GM12878 (cell line): ENCODE measurements at regions not wholly inside any gene's neighbourhood (a gene's known extent, or its start where the extent isn't known, plus 50 kb on each side); places are given as distances from the start of the nearest gene placed in this dataset.

ENCODE experiments used
- ATAC-seq: fragments of 200-7000 bp; cut with Tn5 transposase; 3 replicates; pipeline ENCODE4 v1.9.1; 2020; ENCODE audit warnings: mild to moderate bottlenecking, moderate library complexity
- BruUV-seq: library from RNA; stranded (reverse); fragments of 400-500 nt; replicated peaks from 2 replicates; lab custom pipeline; 2021; lab: Mats Ljungman, UMichigan
- CTCF ChIA-PET: fragments of 300-600 bp; sonication (Branson Sonifier 250); formaldehyde crosslinking; extraction: SDS; loops from one replicate; lab custom pipeline; 2021; ENCODE audit warnings: inconsistent platforms; lab: Yijun Ruan, JAX
- POLR2A ChIA-PET: fragments of 350-600 bp; formaldehyde crosslinking; extraction: SDS; loops from one replicate; lab custom pipeline; 2021; ENCODE audit warnings: inconsistent platforms; lab: Charles Lee
- RAD21 ChIA-PET: fragments of 300-600 bp; sonication (Branson Sonifier 250); formaldehyde crosslinking; loops from one replicate; lab custom pipeline; 2023; ENCODE audit warnings: antibody characterized with exemption; ENCODE audit not compliant: unreplicated experiment; lab: Charles Lee
- SMC1A ChIA-PET: fragments of 300-600 bp; sonication (Branson Sonifier 250); formaldehyde crosslinking; loops from one replicate; lab custom pipeline; 2023; ENCODE audit not compliant: unreplicated experiment, uncharacterized antibody; lab: Charles Lee
- DNase-seq: peaks from one replicate; pipeline ENCODE4 v3.0.0-alpha.2; 2011; ENCODE audit warnings: low read depth, low spot score
- FAIRE-seq: peaks from 3 replicates; lab custom pipeline; 2011; peaks lifted over from hg19 to GRCh38; lab: Jason Lieb, UNC
- H2AFZ ChIP-seq: 2 replicates; pipeline ENCODE4 v1.6.0; 2011; ENCODE audit warnings: low read depth, low read length, control low read depth; ENCODE audit not compliant: control insufficient read depth
- H3K27ac ChIP-seq: 2 replicates; pipeline ENCODE4 v1.5.1; 2011; ENCODE audit warnings: control low read depth; ENCODE audit not compliant: control insufficient read depth, insufficient read depth
- H3K27me3 ChIP-seq, 2 experiments: replicated peaks in 1 of 2; 2 replicates each; pipeline versions ENCODE4 v1.6.0 to v1.6.1; 2011; ENCODE audit warnings: low read length in 1 of 2; ENCODE audit not compliant: control insufficient read depth in 2 of 2, insufficient read depth in 2 of 2
- H3K36me3 ChIP-seq, 2 experiments: 2 replicates each; pipeline ENCODE4 v1.5.1; 2011; ENCODE audit warnings: low read length in 1 of 2; ENCODE audit not compliant: control insufficient read depth in 2 of 2, insufficient read depth in 2 of 2
- H3K4me1 ChIP-seq: 2 replicates; pipeline ENCODE4 v1.6.1; 2011; ENCODE audit warnings: mild to moderate bottlenecking, low read length, moderate library complexity, mixed read lengths; ENCODE audit not compliant: control insufficient read depth, insufficient read depth
- H3K4me2 ChIP-seq: 2 replicates; pipeline ENCODE4 v1.6.0; 2011; ENCODE audit warnings: control low read depth; ENCODE audit not compliant: control insufficient read depth, insufficient read depth
- H3K4me3 ChIP-seq: fragments of 200-600 bp; sonication (generic); 2 replicates; pipeline ENCODE4 v1.5.1; 2016
- H3K79me2 ChIP-seq: 2 replicates; pipeline ENCODE4 v1.6.0; 2011; ENCODE audit warnings: low read length; ENCODE audit not compliant: control insufficient read depth, insufficient read depth
- H3K9ac ChIP-seq: 2 replicates; pipeline ENCODE4 v1.8.0; 2011; ENCODE audit warnings: low read length, control low read depth, mixed read lengths; ENCODE audit not compliant: control insufficient read depth, insufficient read depth
- H3K9me3 ChIP-seq: replicated peaks from 3 replicates; pipeline ENCODE4 v1.5.1; 2011; ENCODE audit warnings: mild to moderate bottlenecking, low read length; ENCODE audit not compliant: control insufficient read depth, insufficient read depth
- H4K20me1 ChIP-seq: 2 replicates; pipeline ENCODE4 v1.6.0; 2011; ENCODE audit not compliant: control insufficient read depth, insufficient read depth
- GABPA ChIP-seq: IDR thresholded peaks from 2 replicates; pipeline ENCODE4 v1.6.1; 2014; ENCODE audit warnings: antibody characterized with exemption, low read depth, mild to moderate bottlenecking, inconsistent platforms
- SPI1 ChIP-seq: IDR thresholded peaks from 2 replicates; pipeline ENCODE4 v1.6.1; 2011; ENCODE audit warnings: low read depth, mild to moderate bottlenecking, low read length, moderate library complexity, borderline replicate concordance; ENCODE audit not compliant: insufficient read depth
- WGBS: methylation state at CpG from one replicate; pipeline ENCODE4 v1.1.6; 2016; ENCODE audit warnings: low lambda C conversion rate; ENCODE audit not compliant: insufficient replicate concordance, insufficient coverage; ENCODE audit errors: missing lambda C conversion rate; 5-methylcytosine and 5-hydroxymethylcytosine counted together
- in situ Hi-C: fragments of 300-500 bp; cut with MboI; formaldehyde crosslinking; loops from 9 replicates; pipeline ENCODE4 v1.14.3; 2018; ENCODE audit warnings: mixed read lengths
- intact Hi-C: fragments of 100-400 bp; cut with micrococcal nuclease; formaldehyde crosslinking; loops from one replicate; pipeline ENCODE4 v1.14.2; 2022; ENCODE audit not compliant: unreplicated experiment
- TF ChIP-seq, protein P1 (sequence below): fragments of 450-650 bp; formaldehyde crosslinking; IDR thresholded peaks from 2 replicates; pipeline ENCODE4 v1.5.0; 2022; ENCODE audit warnings: mild to moderate bottlenecking, missing genetic modification characterization

- ChIA-PET RAD21 (no interaction called here), CTCF (no interaction called here)
- H3K9ac ChIP-seq, result no peak overlapping the region
- no peaks in the 10 kb centered on the region for H3K27me3 ChIP-seq
- H3K79me2 ChIP-seq, result no peaks in the 10 kb centered on the region
- no peak for ATAC-seq
- no TSS peak for BruUV-seq
- no peak overlapping the region for H3K4me2 ChIP-seq
- in situ Hi-C loops, result no loop called here
- WGBS, result 22% methylated on average over 2 of the region's 2 CpGs
- no peaks in the 10 kb centered on the region for H3K9me3 ChIP-seq
- no peak for TF ChIP-seq SPI1
- TF ChIP-seq, protein P1, sequence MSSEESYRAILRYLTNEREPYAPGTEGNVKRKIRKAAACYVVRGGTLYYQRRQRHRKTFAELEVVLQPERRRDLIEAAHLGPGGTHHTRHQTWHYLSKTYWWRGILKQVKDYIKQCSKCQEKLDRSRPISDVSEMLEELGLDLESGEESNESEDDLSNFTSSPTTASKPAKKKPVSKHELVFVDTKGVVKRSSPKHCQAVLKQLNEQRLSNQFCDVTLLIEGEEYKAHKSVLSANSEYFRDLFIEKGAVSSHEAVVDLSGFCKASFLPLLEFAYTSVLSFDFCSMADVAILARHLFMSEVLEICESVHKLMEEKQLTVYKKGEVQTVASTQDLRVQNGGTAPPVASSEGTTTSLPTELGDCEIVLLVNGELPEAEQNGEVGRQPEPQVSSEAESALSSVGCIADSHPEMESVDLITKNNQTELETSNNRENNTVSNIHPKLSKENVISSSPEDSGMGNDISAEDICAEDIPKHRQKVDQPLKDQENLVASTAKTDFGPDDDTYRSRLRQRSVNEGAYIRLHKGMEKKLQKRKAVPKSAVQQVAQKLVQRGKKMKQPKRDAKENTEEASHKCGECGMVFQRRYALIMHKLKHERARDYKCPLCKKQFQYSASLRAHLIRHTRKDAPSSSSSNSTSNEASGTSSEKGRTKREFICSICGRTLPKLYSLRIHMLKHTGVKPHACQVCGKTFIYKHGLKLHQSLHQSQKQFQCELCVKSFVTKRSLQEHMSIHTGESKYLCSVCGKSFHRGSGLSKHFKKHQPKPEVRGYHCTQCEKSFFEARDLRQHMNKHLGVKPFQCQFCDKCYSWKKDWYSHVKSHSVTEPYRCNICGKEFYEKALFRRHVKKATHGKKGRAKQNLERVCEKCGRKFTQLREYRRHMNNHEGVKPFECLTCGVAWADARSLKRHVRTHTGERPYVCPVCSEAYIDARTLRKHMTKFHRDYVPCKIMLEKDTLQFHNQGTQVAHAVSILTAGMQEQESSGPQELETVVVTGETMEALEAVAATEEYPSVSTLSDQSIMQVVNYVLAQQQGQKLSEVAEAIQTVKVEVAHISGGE, result no peak
- no peak for TF ChIP-seq GABPA
- TF ChIP-seq, all 136 proteins: peak for 0
- Histone ChIP-seq H4K20me1 (no peaks in the 10 kb centered on the region), H3K36me3 (no peaks in the 10 kb centered on the region), H3K4me1 (no peaks in the 10 kb centered on the region), H3K4me3 (no peak overlapping the region), H3K27ac (no peak overlapping the region), H2AFZ (no peak overlapping the region)
- FAIRE-seq (no peak), DNase-seq (no peak)
- SMC1A ChIA-PET, result no interaction called here
- intact Hi-C loops, result no loop called here
- POLR2A ChIA-PET, result no interaction called here
These were observed 255.7 kb upstream of the DYNLRB2 start for GRCh38 chr16:80285104-80285503.
